Natural killer cell (primary cell): ENCODE measurements at regions not wholly inside any gene's neighbourhood (a gene's known extent, or its start where the extent isn't known, plus 50 kb on each side); places are given as distances from the start of the nearest gene placed in this dataset.
"Not testable (repeated sequence)": the region's sequence is repeated elsewhere in the genome, so short reads cannot be mapped to it uniquely, and the experiment has no call there.

ENCODE experiments used
- ATAC-seq, 3 donors: fragments of 150-1000 bp in 2 of 3; fragments of 200-7000 bp in 1 of 3; cut with Tn5 transposase; 1 replicate in 1 of 3; 2 replicates in 2 of 3; pipeline ENCODE4 v1.10.0; 2021; ENCODE audit warnings: mild to moderate bottlenecking in 2 of 3, moderate library complexity in 2 of 3
- DNase-seq, 2 donors: peaks; one replicate each; pipeline versions ENCODE4 v3.0.0 to v3.0.0-alpha.2; 2013 to 2021; ENCODE audit warnings: mixed read lengths in 1 of 2
- H3K27ac ChIP-seq: one replicate; pipeline ENCODE4 v1.5.1; 2013; ENCODE audit warnings: mild to moderate bottlenecking, low read length
- H3K27me3 ChIP-seq: one replicate; pipeline ENCODE4 v1.6.1; 2013; ENCODE audit warnings: low read length; ENCODE audit not compliant: control insufficient read depth, insufficient read depth
- H3K36me3 ChIP-seq: one replicate; pipeline ENCODE4 v1.6.1; 2013; ENCODE audit warnings: low read length; ENCODE audit not compliant: control insufficient read depth, insufficient read depth
- H3K4me1 ChIP-seq: one replicate; pipeline ENCODE4 v1.6.1; 2013; ENCODE audit warnings: low read length; ENCODE audit not compliant: control insufficient read depth, insufficient read depth
- H3K4me3 ChIP-seq: one replicate; pipeline ENCODE4 v1.5.1; 2013; ENCODE audit warnings: low read length
- H3K9me3 ChIP-seq: one replicate; pipeline ENCODE4 v1.6.1; 2013; ENCODE audit warnings: low read length; ENCODE audit not compliant: control insufficient read depth, insufficient read depth
- H3K27ac Mint-ChIP-seq, 2 donors: one replicate each; pipeline ENCODE4 v1.8.0; 2022; ENCODE audit warnings: mild to moderate bottlenecking in 2 of 2, mixed read lengths in 2 of 2, moderate library complexity in 1 of 2
- H3K27me3 Mint-ChIP-seq, 2 donors: one replicate each; pipeline ENCODE4 v1.8.0; 2022; ENCODE audit warnings: low read depth in 2 of 2, mixed read lengths in 2 of 2
- H3K36me3 Mint-ChIP-seq: one replicate; pipeline ENCODE4 v1.8.0; 2022; ENCODE audit warnings: mixed read lengths
- H3K4me1 Mint-ChIP-seq, 2 donors: one replicate each; pipeline ENCODE4 v1.8.0; 2022; ENCODE audit warnings: mixed read lengths in 2 of 2
- H3K4me3 Mint-ChIP-seq: one replicate; pipeline ENCODE4 v1.8.0; 2022; ENCODE audit warnings: mild to moderate bottlenecking, moderate library complexity, mixed read lengths
- H3K9me3 Mint-ChIP-seq, 2 donors: one replicate each; pipeline ENCODE4 v1.8.0; 2022; ENCODE audit warnings: mixed read lengths in 2 of 2
- CTCF ChIP-seq: fragments of 200-600 bp; IDR thresholded peaks from one replicate; pipeline ENCODE4 v1.8.0; 2022; ENCODE audit warnings: antibody characterized with exemption
- WGBS: methylation state at CpG from one replicate; pipeline ENCODE4 v1.1.7; 2013; ENCODE audit warnings: missing lambda C conversion rate; ENCODE audit not compliant: insufficient coverage; 5-methylcytosine and 5-hydroxymethylcytosine counted together
- intact Hi-C: fragments of 100-400 bp; cut with micrococcal nuclease; formaldehyde crosslinking; loops from one replicate; pipeline ENCODE4 v1.14.2; 2022

DNA sequence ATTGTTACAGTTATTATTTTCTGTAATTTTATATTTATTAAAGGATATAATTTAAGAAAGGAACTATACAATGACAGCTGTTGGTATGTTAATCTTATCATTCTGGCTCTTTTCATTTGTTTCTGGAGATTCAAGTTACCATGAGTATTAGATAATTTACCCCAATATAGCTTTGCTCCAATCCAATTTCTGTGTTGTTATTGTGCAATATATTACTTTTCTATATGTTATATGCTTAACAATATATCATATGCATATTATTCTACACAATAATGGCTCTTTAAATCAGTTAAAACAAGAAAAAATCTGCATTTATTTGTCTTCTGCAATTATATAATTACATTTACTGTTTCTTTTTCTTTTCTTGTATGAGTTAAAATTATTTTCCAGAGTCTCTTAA is 1650.9 kb downstream of the BRINP3 start:
- Histone ChIP-seq H3K9me3 (peaks cover 4% of the 10 kb centered on the region), H3K27ac (no peak overlapping the region), H3K4me3 (no peak overlapping the region), H3K36me3 (no peaks in the 10 kb centered on the region), H3K4me1 (no peaks in the 10 kb centered on the region), H3K27me3 (no peaks in the 10 kb centered on the region)
- DNase-seq, result no peak
- H3K36me3 Mint-ChIP-seq, result no peaks in the 10 kb centered on the region
- H3K27ac Mint-ChIP-seq, result no peak overlapping the region
- TF ChIP-seq CTCF, result no peak
- H3K4me3 Mint-ChIP-seq, result no peak overlapping the region
- H3K4me1 Mint-ChIP-seq, result no peaks in the 10 kb centered on the region
- H3K27me3 Mint-ChIP-seq, result no peaks in the 10 kb centered on the region
- ATAC-seq, result no peak
- intact Hi-C loops, result no loop called here
- H3K9me3 Mint-ChIP-seq, result peaks cover 8 to 22% of the 10 kb centered on the region in 2 donors

- TF ChIP-seq CTCF, result no peak
- Mint-ChIP-seq H3K27me3 (no peaks in the 10 kb centered on the region), H3K4me1 (no peaks in the 10 kb centered on the region), H3K36me3 (no peaks in the 10 kb centered on the region), H3K27ac (no peak overlapping the region), H3K4me3 (no peak overlapping the region), H3K9me3 (peaks cover 9 to 20% of the 10 kb centered on the region in 2 donors)
- Histone ChIP-seq H3K4me3 (no peak overlapping the region), H3K27ac (no peak overlapping the region), H3K4me1 (no peaks in the 10 kb centered on the region), H3K9me3 (peaks cover 4% of the 10 kb centered on the region), H3K27me3 (no peaks in the 10 kb centered on the region), H3K36me3 (no peaks in the 10 kb centered on the region)
- intact Hi-C loops, result no loop called here
- ATAC-seq, result no peak
- 100% methylated on average over 1 of the region's 2 CpGs for WGBS
- DNase-seq, result no peak
These were observed 1650.3 kb downstream of the BRINP3 start for GRCh38 chr1:188827400-188827799.

- H3K36me3 ChIP-seq, H3K27ac Mint-ChIP-seq, H3K4me1 ChIP-seq, H3K27me3 ChIP-seq, H3K4me1 Mint-ChIP-seq, H3K4me3 Mint-ChIP-seq, H3K9me3 ChIP-seq, H3K9me3 Mint-ChIP-seq, H3K27ac ChIP-seq, intact Hi-C loops, DNase-seq, H3K27me3 Mint-ChIP-seq, H3K4me3 ChIP-seq, H3K36me3 Mint-ChIP-seq, ATAC-seq: not testable (repeated sequence)
- WGBS, result 96% methylated on average over 40 of the region's 40 CpGs
These were observed 1636.5 kb downstream of the BRINP3 start for GRCh38 chr1:188841111-188841696.

DNA sequence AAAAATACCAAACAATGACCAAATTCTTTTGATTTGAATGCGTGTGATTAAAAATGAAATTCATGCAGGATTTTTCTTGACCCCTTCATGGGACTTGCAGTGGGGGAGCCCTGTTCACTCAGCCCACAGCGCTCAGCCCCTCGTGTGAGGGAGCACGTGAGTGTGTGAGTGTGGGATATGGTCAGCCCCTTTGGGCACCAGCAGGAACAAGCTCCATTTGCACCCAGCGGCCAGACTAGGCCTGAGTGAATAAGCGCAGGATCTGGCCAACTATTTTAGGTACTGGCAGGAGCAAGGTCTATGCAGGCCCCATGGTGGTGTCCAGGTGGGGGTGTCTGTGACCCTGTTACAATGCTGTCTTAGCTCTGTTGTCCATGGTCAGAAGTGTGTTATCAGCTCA is 1631.2 kb downstream of the BRINP3 start:
- no peak overlapping the region for H3K27ac Mint-ChIP-seq
- no peaks in the 10 kb centered on the region for H3K27me3 Mint-ChIP-seq
- no peaks in the 10 kb centered on the region for H3K36me3 ChIP-seq
- H3K9me3 ChIP-seq, result peaks cover 3% of the 10 kb centered on the region
- no peak for ATAC-seq
- no peaks in the 10 kb centered on the region for H3K27me3 ChIP-seq
- no peak overlapping the region for H3K4me3 ChIP-seq
- TF ChIP-seq CTCF, result no peak
- no peak overlapping the region for H3K27ac ChIP-seq
- no peaks in the 10 kb centered on the region for H3K36me3 Mint-ChIP-seq
- DNase-seq, result no peak
- intact Hi-C loops, result no loop called here
- WGBS, result 90% methylated on average over 6 of the region's 6 CpGs
- no peaks in the 10 kb centered on the region for H3K4me1 Mint-ChIP-seq
- H3K4me3 Mint-ChIP-seq, result no peak overlapping the region
- H3K4me1 ChIP-seq, result no peaks in the 10 kb centered on the region
- peaks cover 5 to 10% of the 10 kb centered on the region in 2 donors for H3K9me3 Mint-ChIP-seq
